Liver (tissue), 8 donors: ENCODE measurements at regions not wholly inside any gene's neighbourhood (a gene's known extent, or its start where the extent isn't known, plus 50 kb on each side); places are given as distances from the start of the nearest gene placed in this dataset.

Source experiments
- DNase-seq: peaks from one replicate; pipeline ENCODE4 v3.0.0-alpha.2; 2017; ENCODE audit warnings: low spot score
- H3K27ac ChIP-seq, 2 donors: one replicate each; pipeline ENCODE4 v1.7.0; 2013; ENCODE audit warnings: inconsistent platforms in 2 of 2, low read length in 2 of 2, control low read depth in 1 of 2, low read depth in 1 of 2, mild to moderate bottlenecking in 1 of 2
- H3K27me3 ChIP-seq, 4 donors: one replicate each; pipeline versions ENCODE4 v1.6.1 to v1.7.0; 2013; ENCODE audit warnings: low read length in 3 of 4, inconsistent platforms in 1 of 4, mild to moderate bottlenecking in 1 of 4, moderate library complexity in 1 of 4; ENCODE audit not compliant: control insufficient read depth in 4 of 4, insufficient read depth in 4 of 4
- H3K36me3 ChIP-seq, 4 donors: one replicate each; pipeline versions ENCODE4 v1.6.1 to v1.7.0; 2013; ENCODE audit warnings: low read length in 3 of 4, mild to moderate bottlenecking in 3 of 4, low read depth in 1 of 4, moderate library complexity in 1 of 4; ENCODE audit not compliant: control insufficient read depth in 4 of 4, insufficient read depth in 3 of 4
- H3K4me1 ChIP-seq, 4 donors: one replicate each; pipeline versions ENCODE4 v1.6.1 to v1.7.0; 2013; ENCODE audit warnings: low read length in 3 of 4, mild to moderate bottlenecking in 3 of 4, moderate library complexity in 1 of 4; ENCODE audit not compliant: control insufficient read depth in 4 of 4, insufficient read depth in 4 of 4
- H3K4me3 ChIP-seq, 3 donors: one replicate each; pipeline versions ENCODE4 v1.6.1 to v1.7.0; 2013; ENCODE audit warnings: low read length in 3 of 3, control low read depth in 1 of 3, low read depth in 1 of 3, mild to moderate bottlenecking in 1 of 3
- H3K9ac ChIP-seq, 2 donors: one replicate each; pipeline ENCODE4 v1.7.0; 2013; ENCODE audit warnings: low read length in 2 of 2, mild to moderate bottlenecking in 2 of 2, moderate library complexity in 2 of 2, control low read depth in 1 of 2, low read depth in 1 of 2
- H3K9me3 ChIP-seq, 4 donors: one replicate each; pipeline versions ENCODE4 v1.6.1 to v1.7.0; 2013; ENCODE audit warnings: low read length in 3 of 4; ENCODE audit not compliant: control insufficient read depth in 4 of 4
- CTCF ChIP-seq: fragments of 150-350 bp; IDR thresholded peaks from 2 replicates; pipeline ENCODE4 v1.5.1; 2017; ENCODE audit warnings: improper control_type of control experiment, low read depth, low read length; ENCODE audit not compliant: missing input control
- EGR1 ChIP-seq, 2 donors: IDR thresholded peaks; 2 replicates each; pipeline ENCODE4 v1.6.1; 2016 to 2018; ENCODE audit warnings: antibody characterized with exemption in 2 of 2, low read depth in 2 of 2
- FOXA1 ChIP-seq: IDR thresholded peaks from 2 replicates; pipeline ENCODE4 v1.6.1; 2016; ENCODE audit warnings: antibody characterized with exemption
- FOXA2 ChIP-seq: IDR thresholded peaks from 2 replicates; pipeline ENCODE4 v1.6.1; 2016; ENCODE audit warnings: antibody characterized with exemption
- GABPA ChIP-seq, 2 donors: IDR thresholded peaks in 1 of 2; conservative IDR thresholded peaks in 1 of 2; 2 replicates each; pipeline ENCODE4 v1.6.1; 2016; ENCODE audit warnings: antibody characterized with exemption in 2 of 2, mild to moderate bottlenecking in 1 of 2, moderate library complexity in 1 of 2
- HNF4A ChIP-seq, 2 donors: conservative IDR thresholded peaks; 2 replicates each; pipeline ENCODE4 v1.6.1; 2016; ENCODE audit warnings: antibody characterized with exemption in 2 of 2, mild to moderate bottlenecking in 2 of 2
- HNF4G ChIP-seq: IDR thresholded peaks from 2 replicates; pipeline ENCODE4 v1.6.1; 2016; ENCODE audit warnings: antibody characterized with exemption
- JUND ChIP-seq, 2 donors: IDR thresholded peaks; 2 replicates each; pipeline ENCODE4 v1.6.1; 2016; ENCODE audit warnings: antibody characterized with exemption in 2 of 2
- MAX ChIP-seq: IDR thresholded peaks from 2 replicates; pipeline ENCODE4 v1.6.1; 2016; ENCODE audit warnings: antibody characterized with exemption
- NR2F2 ChIP-seq: IDR thresholded peaks from 2 replicates; pipeline ENCODE4 v1.6.1; 2016; ENCODE audit warnings: antibody characterized with exemption
- RAD21 ChIP-seq, 2 donors: IDR thresholded peaks; 2 replicates each; pipeline ENCODE4 v1.6.1; 2016; ENCODE audit warnings: antibody characterized with exemption in 2 of 2, mild to moderate bottlenecking in 2 of 2
- RXRA ChIP-seq, 2 donors: IDR thresholded peaks; 2 replicates each; pipeline ENCODE4 v1.6.1; 2017 to 2018; ENCODE audit warnings: antibody characterized with exemption in 2 of 2, mild to moderate bottlenecking in 1 of 2
- SP1 ChIP-seq: IDR thresholded peaks from 2 replicates; pipeline ENCODE4 v1.6.1; 2018; ENCODE audit warnings: antibody characterized with exemption, mild to moderate bottlenecking
- TAF1 ChIP-seq: conservative IDR thresholded peaks from 2 replicates; pipeline ENCODE4 v1.6.1; 2016; ENCODE audit warnings: antibody characterized with exemption, mild to moderate bottlenecking
- YY1 ChIP-seq: IDR thresholded peaks from 2 replicates; pipeline ENCODE4 v1.6.1; 2016; ENCODE audit warnings: antibody characterized with exemption, mild to moderate bottlenecking
- WGBS: extraction: QIAGEN DNeasy Blood & Tissue Kit; methylation state at CpG from one replicate; pipeline ENCODE4 v1.1.7; 2013; 5-methylcytosine and 5-hydroxymethylcytosine counted together
- TF ChIP-seq, protein P1 (sequence below): IDR thresholded peaks from 2 replicates; pipeline ENCODE4 v1.6.1; 2016; ENCODE audit warnings: antibody characterized with exemption, mild to moderate bottlenecking
- TF ChIP-seq, protein P2 (sequence below): IDR thresholded peaks from 2 replicates; pipeline ENCODE4 v1.6.1; 2016; ENCODE audit warnings: antibody characterized with exemption
- TF ChIP-seq, protein P3 (sequence below): IDR thresholded peaks from 2 replicates; pipeline ENCODE4 v1.6.1; 2016; ENCODE audit warnings: antibody characterized with exemption
- donor health status: healthy.
- donor health status: healthy.
- donor health status: healthy.
- donor health status: healthy.
- donor health status: healthy.

- Histone ChIP-seq H3K27ac (no peak overlapping the region), H3K27me3 (no peaks in the 10 kb centered on the region), H3K36me3 (no peaks in the 10 kb centered on the region), H3K9me3 (no peaks in the 10 kb centered on the region), H3K9ac (no peak overlapping the region), H3K4me1 (no peaks in the 10 kb centered on the region), H3K4me3 (no peak overlapping the region)
- TF ChIP-seq HNF4A (conservative IDR thresholded peaks at IDR 0.05) (no peak), NR2F2 (no peak), EGR1 (IDR thresholded peaks at IDR 0.05; ENCODE audit: low read depth in 2 of 2) (no peak), FOXA2 (no peak), MAX (no peak), CTCF (no peak), HNF4G (no peak), RAD21 (IDR thresholded peaks at IDR 0.05) (no peak), FOXA1 (no peak), SP1 (no peak), YY1 (no peak), JUND (IDR thresholded peaks at IDR 0.05) (no peak), TAF1 (no peak), RXRA (IDR thresholded peaks at IDR 0.05) (no peak)
- TF ChIP-seq, protein P1, sequence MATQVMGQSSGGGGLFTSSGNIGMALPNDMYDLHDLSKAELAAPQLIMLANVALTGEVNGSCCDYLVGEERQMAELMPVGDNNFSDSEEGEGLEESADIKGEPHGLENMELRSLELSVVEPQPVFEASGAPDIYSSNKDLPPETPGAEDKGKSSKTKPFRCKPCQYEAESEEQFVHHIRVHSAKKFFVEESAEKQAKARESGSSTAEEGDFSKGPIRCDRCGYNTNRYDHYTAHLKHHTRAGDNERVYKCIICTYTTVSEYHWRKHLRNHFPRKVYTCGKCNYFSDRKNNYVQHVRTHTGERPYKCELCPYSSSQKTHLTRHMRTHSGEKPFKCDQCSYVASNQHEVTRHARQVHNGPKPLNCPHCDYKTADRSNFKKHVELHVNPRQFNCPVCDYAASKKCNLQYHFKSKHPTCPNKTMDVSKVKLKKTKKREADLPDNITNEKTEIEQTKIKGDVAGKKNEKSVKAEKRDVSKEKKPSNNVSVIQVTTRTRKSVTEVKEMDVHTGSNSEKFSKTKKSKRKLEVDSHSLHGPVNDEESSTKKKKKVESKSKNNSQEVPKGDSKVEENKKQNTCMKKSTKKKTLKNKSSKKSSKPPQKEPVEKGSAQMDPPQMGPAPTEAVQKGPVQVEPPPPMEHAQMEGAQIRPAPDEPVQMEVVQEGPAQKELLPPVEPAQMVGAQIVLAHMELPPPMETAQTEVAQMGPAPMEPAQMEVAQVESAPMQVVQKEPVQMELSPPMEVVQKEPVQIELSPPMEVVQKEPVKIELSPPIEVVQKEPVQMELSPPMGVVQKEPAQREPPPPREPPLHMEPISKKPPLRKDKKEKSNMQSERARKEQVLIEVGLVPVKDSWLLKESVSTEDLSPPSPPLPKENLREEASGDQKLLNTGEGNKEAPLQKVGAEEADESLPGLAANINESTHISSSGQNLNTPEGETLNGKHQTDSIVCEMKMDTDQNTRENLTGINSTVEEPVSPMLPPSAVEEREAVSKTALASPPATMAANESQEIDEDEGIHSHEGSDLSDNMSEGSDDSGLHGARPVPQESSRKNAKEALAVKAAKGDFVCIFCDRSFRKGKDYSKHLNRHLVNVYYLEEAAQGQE = no peak
- TF ChIP-seq, protein P2, sequence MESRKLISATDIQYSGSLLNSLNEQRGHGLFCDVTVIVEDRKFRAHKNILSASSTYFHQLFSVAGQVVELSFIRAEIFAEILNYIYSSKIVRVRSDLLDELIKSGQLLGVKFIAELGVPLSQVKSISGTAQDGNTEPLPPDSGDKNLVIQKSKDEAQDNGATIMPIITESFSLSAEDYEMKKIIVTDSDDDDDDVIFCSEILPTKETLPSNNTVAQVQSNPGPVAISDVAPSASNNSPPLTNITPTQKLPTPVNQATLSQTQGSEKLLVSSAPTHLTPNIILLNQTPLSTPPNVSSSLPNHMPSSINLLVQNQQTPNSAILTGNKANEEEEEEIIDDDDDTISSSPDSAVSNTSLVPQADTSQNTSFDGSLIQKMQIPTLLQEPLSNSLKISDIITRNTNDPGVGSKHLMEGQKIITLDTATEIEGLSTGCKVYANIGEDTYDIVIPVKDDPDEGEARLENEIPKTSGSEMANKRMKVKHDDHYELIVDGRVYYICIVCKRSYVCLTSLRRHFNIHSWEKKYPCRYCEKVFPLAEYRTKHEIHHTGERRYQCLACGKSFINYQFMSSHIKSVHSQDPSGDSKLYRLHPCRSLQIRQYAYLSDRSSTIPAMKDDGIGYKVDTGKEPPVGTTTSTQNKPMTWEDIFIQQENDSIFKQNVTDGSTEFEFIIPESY = no peak
- TF ChIP-seq, protein P3, sequence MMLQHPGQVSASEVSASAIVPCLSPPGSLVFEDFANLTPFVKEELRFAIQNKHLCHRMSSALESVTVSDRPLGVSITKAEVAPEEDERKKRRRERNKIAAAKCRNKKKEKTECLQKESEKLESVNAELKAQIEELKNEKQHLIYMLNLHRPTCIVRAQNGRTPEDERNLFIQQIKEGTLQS = no peak
- no peak for DNase-seq
- WGBS = 36% methylated on average over 3 of the region's 3 CpGs
Observed at GRCh38 chr18:70907673-70908072, 618.8 kb downstream of the SOCS6 start.

DNA sequence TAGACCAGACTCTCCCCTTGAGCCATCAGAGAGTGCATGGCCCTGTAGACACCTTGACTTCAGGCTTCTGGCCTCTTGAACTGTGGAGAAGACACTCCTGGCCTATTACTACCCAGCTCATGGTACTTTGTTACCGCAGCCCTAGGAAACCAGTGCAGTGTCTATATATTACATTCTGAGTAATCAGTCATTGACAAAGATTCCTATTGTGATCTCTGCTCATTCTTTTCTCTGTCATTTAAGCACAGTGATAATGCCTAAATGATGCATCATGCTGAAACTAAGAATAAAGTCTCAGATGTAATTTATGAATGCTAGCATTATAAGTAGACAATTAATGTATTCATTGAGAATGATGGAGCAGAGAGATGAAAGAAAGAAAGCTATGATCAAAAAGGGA, 603.5 kb downstream of the SOCS6 start:
- DNase-seq = no peak
- no peaks in the 10 kb centered on the region for H3K27me3 ChIP-seq
- no peaks in the 10 kb centered on the region for H3K36me3 ChIP-seq
- H3K9ac ChIP-seq = no peak overlapping the region
- no peak overlapping the region for H3K27ac ChIP-seq
- WGBS = 88% methylated on average over 1 of the region's 1 CpG
- TF ChIP-seq MAX = no peak
- TF ChIP-seq GABPA (IDR thresholded peaks at IDR 0.05 in 1 of 2, conservative IDR thresholded peaks at IDR 0.05 in 1 of 2) = no peak
- TF ChIP-seq FOXA1 = no peak
- TF ChIP-seq, protein P2 = no peak
- TF ChIP-seq CTCF = no peak
- TF ChIP-seq RXRA (IDR thresholded peaks at IDR 0.05) = no peak
- H3K9me3 ChIP-seq = no peaks in the 10 kb centered on the region
- H3K4me1 ChIP-seq = no peaks in the 10 kb centered on the region
- H3K4me3 ChIP-seq = no peak overlapping the region
